ENCODE measurements at regions not wholly inside any gene's neighbourhood (a gene's known extent, or its start where the extent isn't known, plus 50 kb on each side); places are given as distances from the start of the nearest gene placed in this dataset.

DNA sequence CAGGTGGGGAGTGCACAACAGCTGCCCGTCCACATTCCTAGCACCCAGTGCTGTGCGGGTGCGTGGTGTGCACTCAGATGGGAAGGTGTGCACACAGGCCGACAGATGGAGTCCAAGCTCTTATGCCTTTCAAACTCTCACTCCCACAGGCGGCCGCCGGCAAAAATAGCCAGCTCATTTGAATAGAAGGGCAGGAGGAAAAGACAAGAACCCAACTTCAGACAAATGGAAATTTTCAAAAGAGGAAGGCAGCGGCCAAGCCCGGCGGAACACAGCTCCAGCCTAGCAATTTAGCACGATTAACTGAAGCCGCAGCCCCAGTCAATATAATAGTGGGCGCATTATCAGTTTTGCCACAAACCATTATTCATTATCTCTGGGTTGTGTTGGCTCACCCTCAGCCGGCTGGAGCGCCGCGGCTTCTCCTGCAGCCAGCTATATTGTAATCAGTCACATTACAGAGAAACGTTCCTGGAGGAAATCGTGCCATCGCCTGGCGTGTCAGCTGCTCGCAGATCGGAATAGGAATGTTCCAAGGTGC, 103.9 kb upstream of the SEC14L1 start:
- TF ChIP-seq POLR2A (IDR thresholded peaks at IDR 0.05), result no peak
- TF ChIP-seq, protein P1, sequence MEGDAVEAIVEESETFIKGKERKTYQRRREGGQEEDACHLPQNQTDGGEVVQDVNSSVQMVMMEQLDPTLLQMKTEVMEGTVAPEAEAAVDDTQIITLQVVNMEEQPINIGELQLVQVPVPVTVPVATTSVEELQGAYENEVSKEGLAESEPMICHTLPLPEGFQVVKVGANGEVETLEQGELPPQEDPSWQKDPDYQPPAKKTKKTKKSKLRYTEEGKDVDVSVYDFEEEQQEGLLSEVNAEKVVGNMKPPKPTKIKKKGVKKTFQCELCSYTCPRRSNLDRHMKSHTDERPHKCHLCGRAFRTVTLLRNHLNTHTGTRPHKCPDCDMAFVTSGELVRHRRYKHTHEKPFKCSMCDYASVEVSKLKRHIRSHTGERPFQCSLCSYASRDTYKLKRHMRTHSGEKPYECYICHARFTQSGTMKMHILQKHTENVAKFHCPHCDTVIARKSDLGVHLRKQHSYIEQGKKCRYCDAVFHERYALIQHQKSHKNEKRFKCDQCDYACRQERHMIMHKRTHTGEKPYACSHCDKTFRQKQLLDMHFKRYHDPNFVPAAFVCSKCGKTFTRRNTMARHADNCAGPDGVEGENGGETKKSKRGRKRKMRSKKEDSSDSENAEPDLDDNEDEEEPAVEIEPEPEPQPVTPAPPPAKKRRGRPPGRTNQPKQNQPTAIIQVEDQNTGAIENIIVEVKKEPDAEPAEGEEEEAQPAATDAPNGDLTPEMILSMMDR (IDR thresholded peaks at IDR 0.05), result no peak
- no peak for TF ChIP-seq POLR2AphosphoS5 (IDR thresholded peaks at IDR 0.05)
